AG04449 (cell line): ENCODE measurements at regions not wholly inside any gene's neighbourhood (a gene's known extent, or its start where the extent isn't known, plus 50 kb on each side); places are given as distances from the start of the nearest gene placed in this dataset.

Experiments
- CTCF ChIA-PET: fragments of 350-600 bp; formaldehyde crosslinking; extraction: SDS; loops from one replicate; lab custom pipeline; 2021; ENCODE audit warnings: antibody characterized with exemption; lab: Yijun Ruan, JAX
- POLR2A ChIA-PET: fragments of 400-600, 350-600 bp; formaldehyde crosslinking; extraction: SDS; loops from one replicate; lab custom pipeline; 2020; ENCODE audit warnings: antibody characterized with exemption, inconsistent platforms; lab: Yijun Ruan, JAX
- DNase-seq: peaks from one replicate; pipeline ENCODE4 v3.0.0-alpha.2; 2010; ENCODE audit warnings: low read depth, low spot score
- H3K4me3 ChIP-seq: 2 replicates; pipeline ENCODE4 v1.5.1; 2011; ENCODE audit warnings: low read depth, mild to moderate bottlenecking, control low read depth, low read length
- CTCF ChIP-seq: IDR thresholded peaks from one replicate; pipeline ENCODE4 v1.5.1; 2011; ENCODE audit warnings: mild to moderate bottlenecking, moderate library complexity, low read length, control low read depth, inconsistent platforms; ENCODE audit not compliant: insufficient read depth; ENCODE audit errors: missing control alignments

GRCh38 chr1:93777255-93777654, 95.6 kb upstream of the BCAR3 start:
- DNase-seq = no peak
- CTCF ChIA-PET = interaction anchor here (0.8 kb wide), 1 partner anchor 17 kb away, joined by 3 read pairs; no protein-coding TSS in a partner anchor
- no peak for TF ChIP-seq CTCF
- H3K4me3 ChIP-seq = no peak overlapping the region
- POLR2A ChIA-PET = no interaction called here

GRCh38 chr1:93776728-93777127, 95.1 kb upstream of the BCAR3 start:
- H3K4me3 ChIP-seq = no peak overlapping the region
- POLR2A ChIA-PET = no interaction called here
- CTCF ChIA-PET = interaction anchor here (0.8 kb wide), 1 partner anchor 16 kb away, joined by 3 read pairs; no protein-coding TSS in a partner anchor
- no peak for TF ChIP-seq CTCF
- no peak for DNase-seq

DNA sequence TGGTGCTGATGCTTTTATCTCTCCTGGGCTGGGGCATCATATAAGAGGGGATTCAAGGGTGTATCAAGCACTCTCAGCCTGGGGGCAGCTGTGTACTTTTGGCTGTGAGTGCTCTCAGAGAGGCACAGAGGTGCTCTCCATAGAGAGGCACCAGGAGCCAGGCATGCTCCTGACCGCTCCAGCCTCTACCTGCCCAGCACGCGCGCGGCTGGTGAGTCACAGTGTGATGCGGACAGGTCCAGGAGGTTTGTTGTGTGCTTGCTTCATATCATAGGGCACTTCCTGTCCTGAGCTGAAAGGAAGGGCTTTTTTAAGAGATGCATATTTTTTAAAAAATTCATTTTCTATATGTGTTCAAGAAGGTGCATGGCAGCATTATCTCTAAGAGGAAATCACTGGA, 93.6 kb upstream of the BCAR3 start:
- POLR2A ChIA-PET = no interaction called here

DNA sequence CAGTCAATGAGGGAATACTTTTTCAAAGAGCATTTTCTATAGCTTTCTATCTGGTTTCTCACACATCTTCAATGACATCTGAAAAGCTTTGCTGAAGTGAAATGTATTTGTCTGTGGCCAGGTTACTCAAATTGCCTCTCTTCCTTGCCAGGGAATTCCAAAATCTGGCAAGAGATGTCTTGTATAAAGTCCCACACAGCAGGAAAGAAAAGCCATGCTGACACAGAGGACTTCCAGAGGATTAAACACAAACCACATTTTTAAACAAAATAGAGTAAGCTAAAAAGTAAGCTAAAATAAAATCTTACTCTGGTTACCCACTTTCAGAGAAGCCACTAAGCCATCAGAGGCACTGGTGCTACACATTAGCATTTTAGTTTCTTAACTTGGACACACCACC, 93.1 kb upstream of the BCAR3 start:
- DNase-seq = no peak
- ChIA-PET POLR2A (no interaction called here), CTCF (interaction anchor here (1.0 to 1.5 kb wide), 3 partner anchors 9 to 40 kb away, joined by 3 read pairs; no protein-coding TSS in a partner anchor)
- no peak overlapping the region for H3K4me3 ChIP-seq
- no peak for TF ChIP-seq CTCF

More for the DNA sequence above, 93.6 kb upstream of the BCAR3 start:
- DNase-seq = no peak
- no peak for TF ChIP-seq CTCF
- H3K4me3 ChIP-seq = no peak overlapping the region
- CTCF ChIA-PET = interaction anchor here (1.0 to 1.5 kb wide), 3 partner anchors 9 to 40 kb away, joined by 3 read pairs; no protein-coding TSS in a partner anchor

DNA sequence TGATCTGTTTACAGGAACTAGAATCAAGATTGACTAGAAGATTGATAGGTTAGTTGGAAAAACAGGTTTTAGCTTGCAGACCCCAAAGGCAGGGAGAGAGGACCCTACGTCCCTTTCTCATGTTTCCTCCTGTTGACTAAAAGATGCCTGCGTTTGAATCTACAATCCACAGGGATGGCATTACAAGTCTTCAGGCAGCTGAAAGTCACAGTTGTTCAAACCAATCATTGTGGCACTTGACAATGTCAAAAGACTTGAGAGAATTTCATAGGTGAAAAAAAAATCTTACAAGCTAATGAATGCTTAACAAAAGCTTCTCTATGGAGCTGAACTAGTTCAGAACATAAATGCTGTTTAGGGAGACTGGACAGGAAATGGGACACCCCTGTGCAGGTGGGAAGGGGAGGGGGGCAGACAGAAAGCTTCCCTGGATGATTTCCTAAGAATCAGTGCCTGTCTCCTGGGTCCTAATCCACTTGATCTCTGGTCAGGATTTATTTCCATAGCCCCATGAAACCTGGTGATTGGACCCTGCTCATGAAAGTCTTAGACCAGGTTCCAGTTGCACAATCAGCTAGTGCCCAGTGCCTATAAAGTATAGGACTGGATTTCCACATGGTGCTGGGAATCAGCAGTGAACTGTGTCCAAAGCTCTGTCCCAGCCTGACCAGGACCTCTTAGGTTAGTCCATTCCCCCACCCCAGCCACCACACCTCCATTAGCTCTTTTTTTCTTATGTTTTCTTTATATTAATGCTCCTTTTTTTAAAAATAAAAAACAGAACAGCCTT, 91.6 kb upstream of the BCAR3 start:
- H3K4me3 ChIP-seq = no peak overlapping the region
- CTCF ChIA-PET = interaction anchor here (0.6 kb wide), 1 partner anchor 38 kb away, joined by 3 read pairs; no protein-coding TSS in a partner anchor
- POLR2A ChIA-PET = no interaction called here
- TF ChIP-seq CTCF = no peak
- DNase-seq = no peak

- no peak for TF ChIP-seq CTCF
- no peak for DNase-seq
- H3K4me3 ChIP-seq = no peak overlapping the region
- ChIA-PET CTCF (no interaction called here), POLR2A (no interaction called here)
Measured at GRCh38 chr1:93771843-93772242, 90.2 kb upstream of the BCAR3 start.
